Psoas muscle (tissue), 7 donors: ENCODE measurements at regions not wholly inside any gene's neighbourhood (a gene's known extent, or its start where the extent isn't known, plus 50 kb on each side); places are given as distances from the start of the nearest gene placed in this dataset.
"Not testable (repeated sequence)": the region's sequence is repeated elsewhere in the genome, so short reads cannot be mapped to it uniquely, and the experiment has no call there.

Source experiments
- ATAC-seq, 4 donors: fragments of 200-7000 bp; cut with Tn5 transposase; one replicate each; pipeline ENCODE4 v1.9.1; 2020; ENCODE audit warnings: moderate library complexity in 3 of 4, mild to moderate bottlenecking in 2 of 4
- DNase-seq, 2 donors: peaks; one replicate each; pipeline ENCODE4 v3.0.0-alpha.2; 2020
- H3K27ac ChIP-seq: fragments of 200-600 bp; one replicate; pipeline ENCODE4 v1.8.0; 2022
- H3K27me3 ChIP-seq, 3 donors: fragments of 200-600 bp in 1 of 3; one replicate each; pipeline versions ENCODE4 v1.6.1 to v1.8.0; 2013 to 2022; ENCODE audit warnings: low read length in 2 of 3, mild to moderate bottlenecking in 2 of 3, moderate library complexity in 1 of 3; ENCODE audit not compliant: insufficient read depth in 3 of 3
- H3K36me3 ChIP-seq, 2 donors: fragments of 200-600 bp in 1 of 2; one replicate each; pipeline versions ENCODE4 v1.6.1 to v1.8.0; 2013 to 2022; ENCODE audit warnings: low read depth in 1 of 2, mild to moderate bottlenecking in 1 of 2, moderate library complexity in 1 of 2; ENCODE audit not compliant: insufficient read depth in 1 of 2
- H3K4me1 ChIP-seq: fragments of 200-600 bp; one replicate; pipeline ENCODE4 v1.8.0; 2022
- H3K4me3 ChIP-seq: fragments of 200-600 bp; one replicate; pipeline ENCODE4 v1.8.0; 2022; ENCODE audit warnings: mild to moderate bottlenecking
- H3K9me3 ChIP-seq: fragments of 200-600 bp; one replicate; pipeline ENCODE4 v1.8.0; 2022
- WGBS, 3 donors: extraction: QIAGEN DNeasy Blood & Tissue Kit; methylation state at CpG; one replicate each; pipeline versions ENCODE4 v1.1.6 to v1.1.7; 2013; 5-methylcytosine and 5-hydroxymethylcytosine counted together
- intact Hi-C, 2 donors: fragments of 100-400 bp; cut with DNase I; formaldehyde crosslinking; loops; one replicate each; pipeline versions ENCODE4 v1.11.0 to v1.14.2; 2022
- TF ChIP-seq, protein P1 (sequence below): fragments of 200-600 bp; IDR thresholded peaks from one replicate; pipeline ENCODE4 v1.8.0; 2022; ENCODE audit warnings: antibody characterized with exemption
- donor health status: healthy with polysubstance abuse.
- donor health status: DM: no; HTN: no; CAD: no; lungs with moderate emphysema.
- donor health status: Bipolar disorder and iron deficiency.
- donor health status: healthy.
- donor health status: DM: yes; HTN: yes; CAD: no.
- donor health status: DM: no; HTN: no; CAD: no.
- donor health status: DM: yes; HTN: yes; CAD: no.

DNA sequence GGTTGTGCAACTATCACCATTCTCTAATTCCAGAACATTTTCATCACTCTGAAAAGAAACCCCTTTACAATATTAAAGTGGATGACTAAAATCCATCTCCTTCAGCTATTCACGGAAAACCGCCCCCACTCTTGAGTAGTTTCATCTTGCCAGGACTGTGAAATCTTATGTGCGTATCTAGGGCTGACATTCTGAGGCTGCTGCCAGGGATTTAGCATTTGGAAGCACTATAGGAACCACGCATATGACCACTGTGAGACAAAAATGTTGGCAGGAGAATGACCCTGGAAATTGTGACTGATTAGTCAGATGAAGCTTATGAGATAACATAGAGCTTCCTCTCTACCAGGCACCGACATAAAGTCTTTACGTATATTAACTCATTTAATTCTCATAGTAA is 305.2 kb upstream of the PDE3A start:
- intact Hi-C loops: no loop called here
- ATAC-seq: no peak
- no peaks in the 10 kb centered on the region for H3K27me3 ChIP-seq
- no peaks in the 10 kb centered on the region for H3K4me1 ChIP-seq
- no peaks in the 10 kb centered on the region for H3K9me3 ChIP-seq
- no peaks in the 10 kb centered on the region for H3K36me3 ChIP-seq
- DNase-seq: no peak
- WGBS, 3 donors: 61 to 67% (median 64%) methylated on average over 6 of the region's 6 CpGs
- no peak overlapping the region for H3K27ac ChIP-seq
- TF ChIP-seq, protein P1, sequence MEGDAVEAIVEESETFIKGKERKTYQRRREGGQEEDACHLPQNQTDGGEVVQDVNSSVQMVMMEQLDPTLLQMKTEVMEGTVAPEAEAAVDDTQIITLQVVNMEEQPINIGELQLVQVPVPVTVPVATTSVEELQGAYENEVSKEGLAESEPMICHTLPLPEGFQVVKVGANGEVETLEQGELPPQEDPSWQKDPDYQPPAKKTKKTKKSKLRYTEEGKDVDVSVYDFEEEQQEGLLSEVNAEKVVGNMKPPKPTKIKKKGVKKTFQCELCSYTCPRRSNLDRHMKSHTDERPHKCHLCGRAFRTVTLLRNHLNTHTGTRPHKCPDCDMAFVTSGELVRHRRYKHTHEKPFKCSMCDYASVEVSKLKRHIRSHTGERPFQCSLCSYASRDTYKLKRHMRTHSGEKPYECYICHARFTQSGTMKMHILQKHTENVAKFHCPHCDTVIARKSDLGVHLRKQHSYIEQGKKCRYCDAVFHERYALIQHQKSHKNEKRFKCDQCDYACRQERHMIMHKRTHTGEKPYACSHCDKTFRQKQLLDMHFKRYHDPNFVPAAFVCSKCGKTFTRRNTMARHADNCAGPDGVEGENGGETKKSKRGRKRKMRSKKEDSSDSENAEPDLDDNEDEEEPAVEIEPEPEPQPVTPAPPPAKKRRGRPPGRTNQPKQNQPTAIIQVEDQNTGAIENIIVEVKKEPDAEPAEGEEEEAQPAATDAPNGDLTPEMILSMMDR: no peak
- H3K4me3 ChIP-seq: no peak overlapping the region

DNA sequence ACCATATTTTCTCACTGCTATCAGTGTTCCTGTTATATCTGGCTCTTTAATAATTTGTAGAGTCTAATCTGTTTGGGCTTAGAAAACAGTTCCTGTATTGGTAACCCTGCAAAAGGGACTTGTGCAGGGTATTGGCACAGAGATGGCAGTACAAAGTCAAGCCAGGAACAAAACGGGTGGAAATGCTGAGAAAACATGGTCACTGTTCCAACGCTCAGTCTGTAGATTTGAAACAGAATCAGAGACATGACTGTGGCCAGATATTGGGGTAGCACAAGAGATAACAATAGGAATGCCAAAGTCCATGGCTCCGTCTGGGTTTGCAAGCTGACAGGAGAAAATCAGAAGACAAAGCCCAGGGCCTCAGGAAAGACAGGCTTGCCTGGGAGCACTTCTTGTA is 290.7 kb upstream of the PDE3A start:
- Histone ChIP-seq H3K27me3 (no peaks in the 10 kb centered on the region), H3K36me3 (no peaks in the 10 kb centered on the region), H3K4me3 (no peak overlapping the region), H3K4me1 (no peaks in the 10 kb centered on the region), H3K27ac (no peak overlapping the region), H3K9me3 (no peaks in the 10 kb centered on the region)
- intact Hi-C loops: no loop called here
- DNase-seq (no peak), ATAC-seq (no peak)
- 34 to 55% (median 36%) methylated on average over 3 of the region's 3 CpGs for WGBS, 3 donors
- TF ChIP-seq, protein P1: no peak

DNA sequence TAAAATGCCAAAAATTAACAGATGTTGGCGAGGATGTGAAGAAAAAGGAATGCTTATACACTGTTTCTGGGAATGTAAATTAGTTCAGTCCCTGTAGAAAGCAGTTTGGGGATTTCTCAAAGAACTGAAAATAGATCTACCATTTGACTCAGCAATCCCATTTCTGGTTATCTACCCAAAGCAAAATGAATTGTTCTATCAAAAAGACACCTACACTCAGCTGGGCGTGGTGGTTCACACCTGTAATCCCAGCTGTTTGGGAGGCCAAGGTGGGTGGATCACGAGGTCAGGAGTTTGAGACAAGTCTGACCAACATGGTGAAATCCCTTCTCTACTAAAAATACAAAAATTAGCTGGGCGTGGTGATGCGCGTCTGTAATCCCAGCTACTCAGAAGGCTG is 279.3 kb upstream of the PDE3A start:
- H3K27ac ChIP-seq: no peak overlapping the region
- intact Hi-C loops: no loop called here
- ATAC-seq (no peak), DNase-seq (no peak)
- H3K4me1 ChIP-seq: no peaks in the 10 kb centered on the region
- TF ChIP-seq, protein P1: no peak
- H3K36me3 ChIP-seq: no peaks in the 10 kb centered on the region
- H3K9me3 ChIP-seq: no peaks in the 10 kb centered on the region
- no peaks in the 10 kb centered on the region for H3K27me3 ChIP-seq
- no peak overlapping the region for H3K4me3 ChIP-seq
- 85 to 93% (median 88%) methylated on average over 6 of the region's 6 CpGs for WGBS, 3 donors

DNA sequence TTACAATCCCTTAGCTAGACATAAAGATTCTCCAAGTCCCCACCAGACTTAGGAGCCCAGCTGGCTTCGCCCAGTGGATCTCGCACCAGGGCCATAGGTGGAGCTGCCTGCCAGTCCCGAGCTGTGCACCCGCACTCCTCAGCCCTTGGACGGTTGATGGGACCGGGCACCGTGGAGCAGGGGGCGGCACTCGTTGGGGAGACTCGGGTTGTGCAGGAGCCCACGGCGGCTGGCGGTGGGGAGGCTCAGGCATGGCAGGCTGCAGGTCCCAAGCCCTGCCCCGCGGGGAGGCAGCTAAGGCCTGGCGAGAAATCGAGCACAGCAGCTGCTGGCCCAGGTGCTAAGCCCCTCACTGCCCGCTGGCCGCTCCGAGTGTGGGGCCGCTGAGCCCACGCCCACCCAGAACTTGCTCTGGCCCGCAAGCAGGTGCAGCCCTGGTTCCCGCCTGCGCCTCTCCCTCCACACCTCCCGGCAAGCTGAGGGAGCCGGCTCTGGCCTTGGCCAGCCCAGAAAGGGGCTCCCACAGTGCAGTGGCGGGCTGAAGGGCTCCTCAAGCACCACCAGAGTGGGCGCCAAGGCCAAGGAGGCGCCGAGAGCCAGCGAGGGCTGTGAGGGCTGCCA is 275.0 kb upstream of the PDE3A start:
- DNase-seq, H3K4me3 ChIP-seq, H3K27me3 ChIP-seq, H3K36me3 ChIP-seq, H3K27ac ChIP-seq, H3K4me1 ChIP-seq, intact Hi-C loops, H3K9me3 ChIP-seq, ATAC-seq: not testable (repeated sequence)
- WGBS, 3 donors: 92 to 94% (median 93%) methylated on average over 27 to 32 of the region's 32 CpGs

DNA sequence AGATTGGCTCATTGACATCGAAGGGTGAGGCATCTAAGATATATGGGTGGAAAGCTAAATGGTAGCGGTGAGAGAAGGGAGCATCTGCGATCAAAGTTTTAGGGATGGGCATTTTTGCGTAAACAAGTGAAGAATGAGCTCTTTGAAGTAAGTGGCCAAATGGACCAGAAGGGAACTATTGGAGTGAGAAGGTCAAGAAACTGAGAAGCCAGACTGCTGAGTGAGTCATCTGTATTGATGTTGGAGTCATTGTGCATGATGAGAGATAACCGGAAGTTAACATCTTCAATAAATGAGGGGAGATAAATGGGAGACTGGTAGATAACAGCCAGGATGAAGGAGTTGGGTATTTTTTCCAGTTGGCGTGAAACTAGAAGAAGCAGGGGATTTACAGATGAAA is 271.9 kb upstream of the PDE3A start:
- no peaks in the 10 kb centered on the region for H3K9me3 ChIP-seq
- H3K36me3 ChIP-seq: no peaks in the 10 kb centered on the region
- no peak overlapping the region for H3K27ac ChIP-seq
- 80 to 84% (median 81%) methylated on average over 6 of the region's 6 CpGs for WGBS, 3 donors
- TF ChIP-seq, protein P1: no peak
- intact Hi-C loops: no loop called here
- DNase-seq (no peak), ATAC-seq (no peak)
- peaks cover 4% of the 10 kb centered on the region for H3K4me1 ChIP-seq
- H3K4me3 ChIP-seq: no peak overlapping the region
- H3K27me3 ChIP-seq: no peaks in the 10 kb centered on the region
